Amniotic epithelial cell (primary cell): ENCODE measurements at regions not wholly inside any gene's neighbourhood (a gene's known extent, or its start where the extent isn't known, plus 50 kb on each side); places are given as distances from the start of the nearest gene placed in this dataset.
"Not testable (repeated sequence)": the region's sequence is repeated elsewhere in the genome, so short reads cannot be mapped to it uniquely, and the experiment has no call there.

Source experiments
- DNase-seq: peaks from one replicate; pipeline ENCODE4 v3.0.0-alpha.2; 2010; ENCODE audit warnings: low read depth

- no peak for DNase-seq
These were observed 551.8 kb downstream of the RAB28 start for GRCh38 chr4:12932203-12932788.

- DNase-seq: no peak
These were observed 554.4 kb downstream of the RAB28 start for GRCh38 chr4:12929784-12930183.

- DNase-seq: no peak
These were observed 555.4 kb downstream of the RAB28 start for GRCh38 chr4:12928751-12929150.

- no peak for DNase-seq
These were observed 557.7 kb downstream of the RAB28 start for GRCh38 chr4:12926189-12927066.

- DNase-seq: no peak
These were observed 559.3 kb downstream of the RAB28 start for GRCh38 chr4:12924728-12925320.

- DNase-seq: no peak
These were observed 559.9 kb downstream of the RAB28 start for GRCh38 chr4:12924253-12924652.

- DNase-seq: no peak
These were observed 571.2 kb downstream of the RAB28 start for GRCh38 chr4:12912896-12913418.

GRCh38 chr4:12911750-12912358 lies 572.3 kb downstream of the RAB28 start:
- no peak for DNase-seq

- DNase-seq: not testable (repeated sequence)
These were observed 580.5 kb downstream of the RAB28 start for GRCh38 chr4:12903640-12904039.

GRCh38 chr4:12902735-12903134 lies 581.4 kb downstream of the RAB28 start:
- DNase-seq: no peak

- DNase-seq: no peak
These were observed 586.2 kb downstream of the RAB28 start for GRCh38 chr4:12897954-12898353.

GRCh38 chr4:12894062-12894461 lies 590.1 kb downstream of the RAB28 start:
- no peak for DNase-seq

GRCh38 chr4:12889054-12889453 lies 595.1 kb downstream of the RAB28 start:
- DNase-seq: no peak

- no peak for DNase-seq
These were observed 599.0 kb downstream of the RAB28 start for GRCh38 chr4:12884846-12885796.

GRCh38 chr4:12881945-12882584 lies 602.1 kb downstream of the RAB28 start:
- DNase-seq: no peak

- no peak for DNase-seq
These were observed 603.3 kb downstream of the RAB28 start for GRCh38 chr4:12880844-12881243.

- no peak for DNase-seq
These were observed 604.6 kb downstream of the RAB28 start for GRCh38 chr4:12879496-12879895.

GRCh38 chr4:12875640-12876243 lies 608.4 kb downstream of the RAB28 start:
- DNase-seq: no peak

- DNase-seq: no peak
These were observed 610.8 kb downstream of the RAB28 start for GRCh38 chr4:12873351-12873750.

- no peak for DNase-seq
These were observed 622.7 kb downstream of the RAB28 start for GRCh38 chr4:12861422-12861821.
